IMR-90 (cell line): ENCODE measurements at regions not wholly inside any gene's neighbourhood (a gene's known extent, or its start where the extent isn't known, plus 50 kb on each side); places are given as distances from the start of the nearest gene placed in this dataset.

Source experiments
- ATAC-seq: fragments of 200-7000 bp; cut with Tn5 transposase; 2 replicates; pipeline ENCODE4 v1.9.1; 2020; ENCODE audit warnings: low read depth, mild to moderate bottlenecking, moderate library complexity
- BruUV-seq: library from RNA; stranded (reverse); fragments of 400-500 nt; replicated peaks from 2 replicates; lab custom pipeline; 2021; lab: Mats Ljungman, UMichigan
- CTCF ChIA-PET: fragments of 300-600 bp; formaldehyde crosslinking; extraction: SDS; loops from one replicate; lab custom pipeline; 2021; ENCODE audit warnings: antibody characterized with exemption; lab: Yijun Ruan, JAX
- POLR2A ChIA-PET: fragments of 300-600 bp; sonication (Branson Sonifier 250); formaldehyde crosslinking; loops from one replicate; lab custom pipeline; 2022; ENCODE audit warnings: antibody characterized with exemption; ENCODE audit not compliant: unreplicated experiment; lab: Charles Lee
- DNase-seq: peaks from one replicate; pipeline ENCODE4 v3.0.0; 2013
- H2AFZ ChIP-seq: replicated peaks from 2 replicates; pipeline ENCODE3; 2013; ENCODE audit warnings: low read length, mild to moderate bottlenecking; ENCODE audit not compliant: poor library complexity
- H2AK5ac ChIP-seq: 2 replicates; pipeline ENCODE4 v1.6.1; 2013; ENCODE audit warnings: low read depth, low read length, inconsistent platforms
- H2AK9ac ChIP-seq: replicated peaks from 2 replicates; pipeline ENCODE3; 2013; ENCODE audit warnings: mild to moderate bottlenecking, low read depth, low read length, moderate library complexity; ENCODE audit not compliant: poor library complexity
- H2BK120ac ChIP-seq: 2 replicates; pipeline ENCODE4 v1.6.1; 2013; ENCODE audit warnings: low read depth, low read length, inconsistent platforms
- H2BK15ac ChIP-seq: 3 replicates; pipeline ENCODE4 v1.6.1; 2013; ENCODE audit warnings: low read depth, low read length, inconsistent platforms
- H2BK20ac ChIP-seq: 2 replicates; pipeline ENCODE4 v1.6.1; 2013; ENCODE audit warnings: low read depth, mild to moderate bottlenecking, inconsistent platforms, low read length, moderate library complexity
- H2BK5ac ChIP-seq: 2 replicates; pipeline ENCODE4 v1.6.1; 2013; ENCODE audit warnings: mild to moderate bottlenecking, low read depth, low read length, inconsistent platforms; ENCODE audit not compliant: poor library complexity, severe bottlenecking
- H3K14ac ChIP-seq: replicated peaks from 2 replicates; pipeline ENCODE4 v1.6.1; 2013; ENCODE audit warnings: low read depth, low read length, inconsistent platforms
- H3K18ac ChIP-seq: 2 replicates; pipeline ENCODE4 v1.6.1; 2013; ENCODE audit warnings: low read depth, low read length, control low read depth
- H3K23ac ChIP-seq: 2 replicates; pipeline ENCODE4 v1.6.1; 2013; ENCODE audit warnings: low read depth, low read length, inconsistent platforms
- H3K27ac ChIP-seq: 2 replicates; pipeline ENCODE4 v1.5.1; 2013; ENCODE audit warnings: mild to moderate bottlenecking, control low read depth, low read length; ENCODE audit not compliant: insufficient read depth
- H3K27me3 ChIP-seq: 2 replicates; pipeline ENCODE4 v1.6.1; 2013; ENCODE audit warnings: low read length; ENCODE audit not compliant: control insufficient read depth, insufficient read depth
- H3K36me3 ChIP-seq: 2 replicates; pipeline ENCODE4 v1.6.1; 2013; ENCODE audit warnings: low read length, mixed read lengths; ENCODE audit not compliant: control insufficient read depth, insufficient read depth
- H3K4ac ChIP-seq: 2 replicates; pipeline ENCODE4 v1.6.1; 2013; ENCODE audit warnings: low read depth, low read length, inconsistent platforms
- H3K4me1 ChIP-seq: 2 replicates; pipeline ENCODE4 v1.6.1; 2013; ENCODE audit warnings: low read length, mixed read lengths; ENCODE audit not compliant: control insufficient read depth, insufficient read depth
- H3K4me2 ChIP-seq: 2 replicates; pipeline ENCODE4 v1.6.1; 2013; ENCODE audit warnings: low read depth, mild to moderate bottlenecking, control low read depth, low read length, moderate library complexity
- H3K4me3 ChIP-seq: 2 replicates; pipeline ENCODE4 v1.5.1; 2013; ENCODE audit warnings: low read depth, mild to moderate bottlenecking, control low read depth, low read length, moderate library complexity; ENCODE audit not compliant: insufficient read depth
- H3K56ac ChIP-seq: 2 replicates; pipeline ENCODE4 v1.6.1; 2013; ENCODE audit warnings: low read length, inconsistent platforms; ENCODE audit not compliant: insufficient read depth; ENCODE audit errors: extremely low read depth
- H3K79me1 ChIP-seq, 2 experiments: 2 replicates each; pipeline ENCODE4 v1.6.1; 2013; ENCODE audit warnings: low read length in 2 of 2, inconsistent platforms in 1 of 2, low read depth in 1 of 2
- H3K9ac ChIP-seq: 2 replicates; pipeline ENCODE4 v1.6.1; 2013; ENCODE audit warnings: low read depth, low read length, control low read depth
- H3K9me1 ChIP-seq: 2 replicates; pipeline ENCODE4 v1.6.1; 2013; ENCODE audit warnings: low read length, inconsistent platforms; ENCODE audit not compliant: insufficient read depth
- H3K9me3 ChIP-seq: 2 replicates; pipeline ENCODE4 v1.6.1; 2013; ENCODE audit warnings: low read length; ENCODE audit not compliant: control insufficient read depth, insufficient read depth
- H4K20me1 ChIP-seq: 2 replicates; pipeline ENCODE4 v1.6.1; 2013; ENCODE audit warnings: low read length, inconsistent platforms; ENCODE audit not compliant: insufficient read depth
- H4K5ac ChIP-seq: 2 replicates; pipeline ENCODE4 v1.6.1; 2013; ENCODE audit warnings: mild to moderate bottlenecking, low read depth, low read length, control low read depth
- H4K8ac ChIP-seq, 2 experiments: 2 replicates each; pipeline ENCODE4 v1.6.1; 2013; ENCODE audit warnings: low read depth in 2 of 2, low read length in 2 of 2, control low read depth in 1 of 2, inconsistent platforms in 1 of 2
- H4K91ac ChIP-seq: 2 replicates; pipeline ENCODE4 v1.6.1; 2013; ENCODE audit warnings: low read depth, low read length, inconsistent platforms; ENCODE audit not compliant: insufficient read depth
- BHLHE40 ChIP-seq: fragments of 150-350 bp; IDR thresholded peaks from 2 replicates; pipeline ENCODE4 v1.6.1; 2016; ENCODE audit warnings: mild to moderate bottlenecking, low read depth, low read length
- CEBPB ChIP-seq: IDR thresholded peaks from 2 replicates; pipeline ENCODE4 v1.6.1; 2012; ENCODE audit warnings: low read depth, low read length, improper control_type of control experiment
- CTCF ChIP-seq: conservative IDR thresholded peaks from 2 replicates; pipeline ENCODE4 v1.5.1; 2012; ENCODE audit warnings: mild to moderate bottlenecking, low read depth, low read length, improper control_type of control experiment
- ELK1 ChIP-seq: fragments of 150-350 bp; IDR thresholded peaks from 2 replicates; pipeline ENCODE4 v1.6.1; 2016; ENCODE audit warnings: low read depth, mild to moderate bottlenecking, low read length, moderate library complexity, borderline replicate concordance
- MAFK ChIP-seq: IDR thresholded peaks from 2 replicates; pipeline ENCODE4 v1.6.1; 2012; ENCODE audit warnings: low read depth, low read length, improper control_type of control experiment
- MXI1 ChIP-seq: IDR thresholded peaks from 2 replicates; pipeline ENCODE4 v1.6.1; 2012; ENCODE audit warnings: low read depth, mild to moderate bottlenecking, low read length, moderate library complexity, borderline replicate concordance
- RAD21 ChIP-seq: IDR thresholded peaks from 2 replicates; pipeline ENCODE4 v1.6.1; 2012; ENCODE audit warnings: low read length, improper control_type of control experiment
- USF2 ChIP-seq: fragments of 150-350 bp; IDR thresholded peaks from 2 replicates; pipeline ENCODE4 v1.6.1; 2017; ENCODE audit warnings: mild to moderate bottlenecking, antibody characterized with exemption, low read length, low read depth
- WGBS, 2 experiments: methylation state at CpG; one replicate each; pipeline versions ENCODE4 v1.1.5 to v1.1.7; 2013; ENCODE audit warnings: missing lambda C conversion rate in 2 of 2; ENCODE audit not compliant: insufficient read length in 1 of 2; ENCODE audit errors: extremely low coverage in 2 of 2; 5-methylcytosine and 5-hydroxymethylcytosine counted together
- dilution Hi-C: fragments of 300-500 bp; cut with HindIII; formaldehyde crosslinking; loops from one replicate; pipeline ENCODE4 v1.14.3; 2018; ENCODE audit warnings: low sequenced_read_pairs; ENCODE audit not compliant: unreplicated experiment
- in situ Hi-C: fragments of 300-500 bp; cut with MboI; formaldehyde crosslinking; loops from 3 replicates; pipeline ENCODE4 v1.14.3; 2019; ENCODE audit warnings: low sequenced_read_pairs, inconsistent platforms, mixed read lengths
- intact Hi-C: fragments of 100-400 bp; cut with micrococcal nuclease; formaldehyde crosslinking; loops from 2 replicates; pipeline ENCODE4 v1.10.0; 2022

GRCh38 chr2:242053921-242054320 lies 184.4 kb downstream of the RTP5 start:
- no peaks in the 10 kb centered on the region for H3K79me1 ChIP-seq
- no peaks in the 10 kb centered on the region for H3K4me1 ChIP-seq
- peaks cover 3% of the 10 kb centered on the region for H3K9me3 ChIP-seq
- H4K8ac ChIP-seq = no peak overlapping the region
- H3K9me1 ChIP-seq = no peaks in the 10 kb centered on the region
- H3K4me3 ChIP-seq = no peak overlapping the region
- no peaks in the 10 kb centered on the region for H3K36me3 ChIP-seq
- CTCF ChIA-PET = no interaction called here
- no peak overlapping the region for H4K91ac ChIP-seq
- H3K4ac ChIP-seq = no peak overlapping the region
- H4K5ac ChIP-seq = no peak overlapping the region
- H2BK20ac ChIP-seq = no peak overlapping the region
- no peak overlapping the region for H2BK120ac ChIP-seq
- in situ Hi-C loops (no loop called here), intact Hi-C loops (no loop called here), dilution Hi-C loops (no loop called here)
- H3K4me2 ChIP-seq = no peak overlapping the region
- H2AK5ac ChIP-seq = no peak overlapping the region
- H2BK15ac ChIP-seq = no peak overlapping the region
- no peak overlapping the region for H3K27ac ChIP-seq
- no peak overlapping the region for H3K9ac ChIP-seq
- no peak overlapping the region for H3K18ac ChIP-seq
- H2AFZ ChIP-seq = no peak overlapping the region
- H3K27me3 ChIP-seq = peaks cover 62% of the 10 kb centered on the region
- BruUV-seq = no TSS peak
- 80% methylated on average over 1 of the region's 12 CpGs; no CpG with 5 or more reads in 1 of the 2 experiments for WGBS, 2 experiments
- TF ChIP-seq USF2 (no peak), ELK1 (no peak), CEBPB (no peak), MXI1 (no peak), BHLHE40 (no peak), MAFK (no peak), RAD21 (no peak), CTCF (no peak)
- no peak overlapping the region for H3K14ac ChIP-seq
- DNase-seq = no peak
- ATAC-seq = no peak
- H4K20me1 ChIP-seq = no peaks in the 10 kb centered on the region
- H2BK5ac ChIP-seq = no peak overlapping the region
- no peak overlapping the region for H3K56ac ChIP-seq
- H3K23ac ChIP-seq = no peak overlapping the region
- no peak overlapping the region for H2AK9ac ChIP-seq
- POLR2A ChIA-PET = no interaction called here
